Activated CD8-positive, alpha-beta T cell treated with anti-CD3 and anti-CD28 coated beads for 36 hours (primary cell): ENCODE measurements at regions not wholly inside any gene's neighbourhood (a gene's known extent, or its start where the extent isn't known, plus 50 kb on each side); places are given as distances from the start of the nearest gene placed in this dataset.

Source experiments
- ATAC-seq: fragments of 200-7000 bp; cut with Tn5 transposase; one replicate; pipeline ENCODE4 v1.10.0; 2021; ENCODE audit warnings: mild to moderate bottlenecking, moderate library complexity
- CTCF ChIA-PET: fragments of 350-600 bp; sonication (Branson Sonifier 250); formaldehyde crosslinking; loops from one replicate; lab custom pipeline; 2021; ENCODE audit warnings: antibody characterized with exemption; lab: Charles Lee
- POLR2A ChIA-PET: fragments of 350-600 bp; sonication (Branson Sonifier 250); formaldehyde crosslinking; loops from one replicate; lab custom pipeline; 2021; ENCODE audit warnings: antibody characterized with exemption; lab: Charles Lee
- DNase-seq: peaks from one replicate; pipeline ENCODE4 v3.0.0-alpha.2; 2020
- H3K27ac Mint-ChIP-seq: one replicate; pipeline ENCODE4 v1.8.0; 2021; ENCODE audit warnings: mild to moderate bottlenecking, mixed read lengths
- H3K27me3 Mint-ChIP-seq: one replicate; pipeline ENCODE4 v1.8.0; 2021; ENCODE audit warnings: mixed read lengths
- H3K36me3 Mint-ChIP-seq: one replicate; pipeline ENCODE4 v1.8.0; 2021; ENCODE audit warnings: low read depth, mixed read lengths
- H3K4me1 Mint-ChIP-seq: one replicate; pipeline ENCODE4 v1.8.0; 2021; ENCODE audit warnings: low read depth, mixed read lengths
- H3K4me3 Mint-ChIP-seq: one replicate; pipeline ENCODE4 v1.8.0; 2021; ENCODE audit warnings: mild to moderate bottlenecking, moderate library complexity, mixed read lengths
- H3K9me3 Mint-ChIP-seq: one replicate; pipeline ENCODE4 v1.8.0; 2021; ENCODE audit warnings: mixed read lengths
- intact Hi-C: fragments of 100-400 bp; cut with micrococcal nuclease; formaldehyde crosslinking; loops from one replicate; pipeline ENCODE4 v1.10.0; 2022
- TF ChIP-seq, protein P1 (sequence below): fragments of 200-600 bp; IDR thresholded peaks from one replicate; pipeline ENCODE4 v1.8.0; 2022; ENCODE audit warnings: antibody characterized with exemption, mild to moderate bottlenecking

DNA sequence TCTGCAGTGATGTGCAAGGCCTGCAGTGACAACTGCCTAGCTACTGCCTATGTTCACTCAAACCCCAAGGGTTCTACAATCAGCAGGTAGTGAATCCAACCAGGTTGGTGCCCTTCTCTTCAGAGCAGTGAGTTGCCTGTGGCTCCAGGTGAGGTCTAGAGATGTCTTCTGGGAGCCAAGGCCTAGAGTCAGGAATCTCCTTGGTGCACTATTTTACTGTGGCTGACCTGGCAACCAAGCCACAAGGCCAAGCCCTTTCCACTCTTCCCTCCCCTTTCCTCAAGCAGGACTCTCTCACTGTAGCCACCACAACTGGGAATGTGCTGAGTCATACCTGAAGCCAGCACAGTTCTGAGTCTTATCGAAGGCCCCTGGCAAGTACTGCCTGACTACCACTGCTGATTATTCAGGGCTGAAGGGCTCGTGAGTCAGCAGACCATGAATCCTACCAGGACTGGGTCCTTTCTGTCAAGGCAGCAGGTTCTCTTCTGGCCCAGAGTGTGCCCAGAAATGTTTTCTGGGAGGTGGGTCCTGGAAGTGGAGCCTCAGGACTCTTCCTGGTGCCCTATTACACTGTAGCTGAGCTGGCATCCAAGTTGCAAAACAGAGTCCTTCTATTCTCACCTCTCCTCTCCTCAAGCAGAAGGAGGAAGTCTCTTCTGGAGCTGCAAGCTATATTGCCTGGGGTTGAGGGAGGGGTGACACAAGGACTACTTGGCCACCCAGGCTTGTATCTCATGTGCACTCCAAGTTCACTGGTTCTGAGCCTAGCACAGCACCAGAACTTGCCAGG is 111.6 kb downstream of the BTC start:
- CTCF ChIA-PET, result no interaction called here

DNA sequence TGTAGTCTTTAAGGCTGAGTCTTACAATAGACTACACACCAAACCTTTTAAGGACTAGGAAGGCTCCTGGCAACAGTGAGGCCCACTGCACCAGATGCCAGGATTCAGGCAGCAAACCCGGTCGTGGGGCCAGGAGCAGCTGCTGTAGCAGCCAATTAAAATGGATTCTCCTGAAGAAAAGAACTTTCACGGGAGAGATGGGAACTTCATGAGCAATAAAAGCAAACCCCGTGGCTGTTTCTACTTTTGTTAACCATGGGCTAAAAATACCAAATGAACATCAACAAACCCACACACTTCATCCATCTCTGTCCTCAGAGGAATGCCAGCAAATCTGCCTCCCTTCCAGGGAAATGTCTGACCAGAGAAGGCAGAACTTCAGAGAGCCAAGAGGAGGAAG is 101.4 kb downstream of the BTC start:
- H3K27me3 Mint-ChIP-seq, result peaks cover 4% of the 10 kb centered on the region
- POLR2A ChIA-PET, result no interaction called here
- DNase-seq (no peak), ATAC-seq (no peak)
- no peak overlapping the region for H3K27ac Mint-ChIP-seq
- CTCF ChIA-PET, result interaction anchor here (0.6 kb wide), 1 partner anchor 110 kb away, joined by 3 read pairs; no protein-coding TSS in a partner anchor
- no peaks in the 10 kb centered on the region for H3K36me3 Mint-ChIP-seq
- no peaks in the 10 kb centered on the region for H3K9me3 Mint-ChIP-seq
- TF ChIP-seq, protein P1, sequence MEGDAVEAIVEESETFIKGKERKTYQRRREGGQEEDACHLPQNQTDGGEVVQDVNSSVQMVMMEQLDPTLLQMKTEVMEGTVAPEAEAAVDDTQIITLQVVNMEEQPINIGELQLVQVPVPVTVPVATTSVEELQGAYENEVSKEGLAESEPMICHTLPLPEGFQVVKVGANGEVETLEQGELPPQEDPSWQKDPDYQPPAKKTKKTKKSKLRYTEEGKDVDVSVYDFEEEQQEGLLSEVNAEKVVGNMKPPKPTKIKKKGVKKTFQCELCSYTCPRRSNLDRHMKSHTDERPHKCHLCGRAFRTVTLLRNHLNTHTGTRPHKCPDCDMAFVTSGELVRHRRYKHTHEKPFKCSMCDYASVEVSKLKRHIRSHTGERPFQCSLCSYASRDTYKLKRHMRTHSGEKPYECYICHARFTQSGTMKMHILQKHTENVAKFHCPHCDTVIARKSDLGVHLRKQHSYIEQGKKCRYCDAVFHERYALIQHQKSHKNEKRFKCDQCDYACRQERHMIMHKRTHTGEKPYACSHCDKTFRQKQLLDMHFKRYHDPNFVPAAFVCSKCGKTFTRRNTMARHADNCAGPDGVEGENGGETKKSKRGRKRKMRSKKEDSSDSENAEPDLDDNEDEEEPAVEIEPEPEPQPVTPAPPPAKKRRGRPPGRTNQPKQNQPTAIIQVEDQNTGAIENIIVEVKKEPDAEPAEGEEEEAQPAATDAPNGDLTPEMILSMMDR, result no peak
- intact Hi-C loops, result no loop called here
- no peak overlapping the region for H3K4me3 Mint-ChIP-seq
- H3K4me1 Mint-ChIP-seq, result no peaks in the 10 kb centered on the region

More for the DNA sequence above, 111.6 kb downstream of the BTC start:
- intact Hi-C loops, result no loop called here
- Mint-ChIP-seq H3K27ac (no peak overlapping the region), H3K4me3 (no peak overlapping the region), H3K4me1 (no peaks in the 10 kb centered on the region), H3K9me3 (no peaks in the 10 kb centered on the region), H3K36me3 (no peaks in the 10 kb centered on the region), H3K27me3 (peaks cover 8% of the 10 kb centered on the region)
- TF ChIP-seq, protein P1, result no peak
- DNase-seq, result no peak
- ATAC-seq, result no peak
- POLR2A ChIA-PET, result no interaction called here
